ENCODE measurements at regions not wholly inside any gene's neighbourhood (a gene's known extent, or its start where the extent isn't known, plus 50 kb on each side); places are given as distances from the start of the nearest gene placed in this dataset.
"Not testable (repeated sequence)": the region's sequence is repeated elsewhere in the genome, so short reads cannot be mapped to it uniquely, and the experiment has no call there.

GRCh38 chr17:14753383-14753782 lies 452.5 kb downstream of the HS3ST3B1 start:
- DNase-seq, result no peak

- no peak for DNase-seq
These were observed 451.1 kb downstream of the HS3ST3B1 start for GRCh38 chr17:14752011-14752410.

- DNase-seq, result no peak
These were observed 450.0 kb downstream of the HS3ST3B1 start for GRCh38 chr17:14750866-14751265.

GRCh38 chr17:14749269-14749668 lies 448.4 kb downstream of the HS3ST3B1 start:
- DNase-seq, result no peak

- DNase-seq, result no peak
These were observed 447.3 kb downstream of the HS3ST3B1 start for GRCh38 chr17:14748036-14748710.

GRCh38 chr17:14747603-14747950 lies 446.7 kb downstream of the HS3ST3B1 start:
- no peak for DNase-seq

- DNase-seq, result no peak
These were observed 446.1 kb downstream of the HS3ST3B1 start for GRCh38 chr17:14746822-14747602.

- no peak for DNase-seq
These were observed 444.7 kb downstream of the HS3ST3B1 start for GRCh38 chr17:14745541-14745940.

GRCh38 chr17:14744761-14745473 lies 444.0 kb downstream of the HS3ST3B1 start:
- DNase-seq, result no peak

- no peak for DNase-seq
These were observed 440.6 kb downstream of the HS3ST3B1 start for GRCh38 chr17:14741491-14741890.

GRCh38 chr17:14739656-14740431 lies 439.0 kb downstream of the HS3ST3B1 start:
- no peak for DNase-seq

GRCh38 chr17:14738652-14738988 lies 437.7 kb downstream of the HS3ST3B1 start:
- no peak for DNase-seq

GRCh38 chr17:14737984-14738651 lies 437.2 kb downstream of the HS3ST3B1 start:
- DNase-seq, result no peak

GRCh38 chr17:14736631-14737030 lies 435.8 kb downstream of the HS3ST3B1 start:
- DNase-seq, result no peak

GRCh38 chr17:14733376-14733775 lies 432.5 kb downstream of the HS3ST3B1 start:
- no peak for DNase-seq

- DNase-seq, result no peak
These were observed 431.3 kb downstream of the HS3ST3B1 start for GRCh38 chr17:14732211-14732610.

- DNase-seq, result no peak
These were observed 430.7 kb downstream of the HS3ST3B1 start for GRCh38 chr17:14731591-14731990.

- no peak for DNase-seq
These were observed 429.9 kb downstream of the HS3ST3B1 start for GRCh38 chr17:14730821-14731220.

GRCh38 chr17:14725729-14726128 lies 424.8 kb downstream of the HS3ST3B1 start:
- DNase-seq, result no peak

- no peak for DNase-seq
These were observed 423.9 kb downstream of the HS3ST3B1 start for GRCh38 chr17:14724770-14725169.

GRCh38 chr17:14723349-14723748 lies 422.5 kb downstream of the HS3ST3B1 start:
- not testable (repeated sequence) for DNase-seq

- no peak for DNase-seq
These were observed 419.1 kb downstream of the HS3ST3B1 start for GRCh38 chr17:14719942-14720341.

GRCh38 chr17:14717859-14718258 lies 417.0 kb downstream of the HS3ST3B1 start:
- no peak for DNase-seq
